ENCODE measurements at regions not wholly inside any gene's neighbourhood (a gene's known extent, or its start where the extent isn't known, plus 50 kb on each side); places are given as distances from the start of the nearest gene placed in this dataset.
"Not testable (repeated sequence)": the region's sequence is repeated elsewhere in the genome, so short reads cannot be mapped to it uniquely, and the experiment has no call there.

- no peak for DNase-seq
- no peaks in the 10 kb centered on the region for H3K4me1 Mint-ChIP-seq
- peaks cover 15% of the 10 kb centered on the region for H3K9me3 Mint-ChIP-seq
- H3K27ac Mint-ChIP-seq = no peak overlapping the region
- ChIA-PET POLR2A (no interaction called here), CTCF (no interaction called here)
- no peaks in the 10 kb centered on the region for H3K27me3 Mint-ChIP-seq
- H3K4me3 Mint-ChIP-seq = no peak overlapping the region
- no peaks in the 10 kb centered on the region for H3K36me3 Mint-ChIP-seq (ENCODE audit: low read depth)
Observed at GRCh38 chr4:188370777-188371176, 231.5 kb downstream of the TRIML1 start.

GRCh38 chr4:188372058-188372457, 232.8 kb downstream of the TRIML1 start:
- Mint-ChIP-seq H3K36me3 (ENCODE audit: low read depth) (no peaks in the 10 kb centered on the region), H3K27ac (no peak overlapping the region), H3K4me3 (no peak overlapping the region), H3K9me3 (peaks cover 19% of the 10 kb centered on the region), H3K4me1 (no peaks in the 10 kb centered on the region), H3K27me3 (no peaks in the 10 kb centered on the region)
- POLR2A ChIA-PET = no interaction called here
- DNase-seq = no peak
- CTCF ChIA-PET = no interaction called here

- Mint-ChIP-seq H3K36me3 (ENCODE audit: low read depth) (no peaks in the 10 kb centered on the region), H3K27ac (no peak overlapping the region), H3K4me3 (no peak overlapping the region), H3K27me3 (no peaks in the 10 kb centered on the region), H3K4me1 (no peaks in the 10 kb centered on the region), H3K9me3 (peaks cover 19% of the 10 kb centered on the region)
- no peak for DNase-seq
- POLR2A ChIA-PET = no interaction called here
- CTCF ChIA-PET = no interaction called here
Observed at GRCh38 chr4:188372829-188373228, 233.6 kb downstream of the TRIML1 start.

- H3K27ac Mint-ChIP-seq = no peak overlapping the region
- POLR2A ChIA-PET = no interaction called here
- no peak overlapping the region for H3K4me3 Mint-ChIP-seq
- no peak for DNase-seq
- no peaks in the 10 kb centered on the region for H3K4me1 Mint-ChIP-seq
- H3K36me3 Mint-ChIP-seq (ENCODE audit: low read depth) = no peaks in the 10 kb centered on the region
- H3K27me3 Mint-ChIP-seq = no peaks in the 10 kb centered on the region
- peaks cover 26% of the 10 kb centered on the region for H3K9me3 Mint-ChIP-seq
- CTCF ChIA-PET = no interaction called here
Observed at GRCh38 chr4:188374871-188375270, 235.6 kb downstream of the TRIML1 start.

GRCh38 chr4:188377816-188378215, 238.6 kb downstream of the TRIML1 start:
- Mint-ChIP-seq H3K4me1 (no peaks in the 10 kb centered on the region), H3K4me3 (no peak overlapping the region), H3K27me3 (no peaks in the 10 kb centered on the region), H3K9me3 (peaks cover 27% of the 10 kb centered on the region), H3K36me3 (ENCODE audit: low read depth) (no peaks in the 10 kb centered on the region), H3K27ac (no peak overlapping the region)
- CTCF ChIA-PET = no interaction called here
- DNase-seq = no peak
- POLR2A ChIA-PET = no interaction called here

GRCh38 chr4:188383180-188383579, 243.9 kb downstream of the TRIML1 start:
- CTCF ChIA-PET = no interaction called here
- Mint-ChIP-seq H3K9me3 (peaks cover 12% of the 10 kb centered on the region), H3K27me3 (no peaks in the 10 kb centered on the region), H3K4me3 (no peak overlapping the region), H3K27ac (no peak overlapping the region), H3K4me1 (no peaks in the 10 kb centered on the region), H3K36me3 (ENCODE audit: low read depth) (no peaks in the 10 kb centered on the region)
- POLR2A ChIA-PET = no interaction called here
- DNase-seq = no peak

- DNase-seq = no peak
- Mint-ChIP-seq H3K27ac (no peak overlapping the region), H3K9me3 (peaks cover 13% of the 10 kb centered on the region), H3K36me3 (ENCODE audit: low read depth) (no peaks in the 10 kb centered on the region), H3K4me1 (no peaks in the 10 kb centered on the region), H3K4me3 (no peak overlapping the region), H3K27me3 (no peaks in the 10 kb centered on the region)
- ChIA-PET CTCF (no interaction called here), POLR2A (no interaction called here)
Observed at GRCh38 chr4:188387179-188387791, 248.0 kb downstream of the TRIML1 start.

GRCh38 chr4:188391349-188391748, 252.1 kb downstream of the TRIML1 start:
- peaks cover 18% of the 10 kb centered on the region for H3K9me3 Mint-ChIP-seq
- DNase-seq; H3K4me1 Mint-ChIP-seq; POLR2A ChIA-PET; H3K4me3 Mint-ChIP-seq; H3K27ac Mint-ChIP-seq; H3K36me3 Mint-ChIP-seq (ENCODE audit: low read depth); H3K27me3 Mint-ChIP-seq; CTCF ChIA-PET: not testable (repeated sequence)

- Mint-ChIP-seq H3K27ac (no peak overlapping the region), H3K9me3 (peaks cover 12% of the 10 kb centered on the region), H3K27me3 (no peaks in the 10 kb centered on the region), H3K36me3 (ENCODE audit: low read depth) (no peaks in the 10 kb centered on the region), H3K4me3 (no peak overlapping the region), H3K4me1 (no peaks in the 10 kb centered on the region)
- DNase-seq = no peak
- CTCF ChIA-PET = no interaction called here
- POLR2A ChIA-PET = no interaction called here
Observed at GRCh38 chr4:188396037-188396436, 256.8 kb downstream of the TRIML1 start.

- Mint-ChIP-seq H3K36me3 (ENCODE audit: low read depth) (no peaks in the 10 kb centered on the region), H3K4me3 (no peak overlapping the region), H3K9me3 (peaks cover 11% of the 10 kb centered on the region), H3K27ac (no peak overlapping the region), H3K27me3 (no peaks in the 10 kb centered on the region), H3K4me1 (no peaks in the 10 kb centered on the region)
- ChIA-PET POLR2A (no interaction called here), CTCF (no interaction called here)
- no peak for DNase-seq
Observed at GRCh38 chr4:188399834-188400233, 260.6 kb downstream of the TRIML1 start.

GRCh38 chr4:188400451-188400850, 261.2 kb downstream of the TRIML1 start:
- ChIA-PET CTCF (no interaction called here), POLR2A (no interaction called here)
- no peak for DNase-seq
- Mint-ChIP-seq H3K4me3 (no peak overlapping the region), H3K36me3 (ENCODE audit: low read depth) (no peaks in the 10 kb centered on the region), H3K4me1 (no peaks in the 10 kb centered on the region), H3K9me3 (peaks cover 13% of the 10 kb centered on the region), H3K27ac (no peak overlapping the region), H3K27me3 (no peaks in the 10 kb centered on the region)

- DNase-seq = no peak
- H3K27ac Mint-ChIP-seq = no peak overlapping the region
- H3K36me3 Mint-ChIP-seq (ENCODE audit: low read depth) = no peaks in the 10 kb centered on the region
- CTCF ChIA-PET = no interaction called here
- peaks cover 11% of the 10 kb centered on the region for H3K9me3 Mint-ChIP-seq
- no peaks in the 10 kb centered on the region for H3K4me1 Mint-ChIP-seq
- POLR2A ChIA-PET = no interaction called here
- H3K27me3 Mint-ChIP-seq = no peaks in the 10 kb centered on the region
- no peak overlapping the region for H3K4me3 Mint-ChIP-seq
Observed at GRCh38 chr4:188403272-188403671, 264.0 kb downstream of the TRIML1 start.

GRCh38 chr4:188405071-188405835, 266.0 kb downstream of the TRIML1 start:
- peaks cover 11% of the 10 kb centered on the region for H3K9me3 Mint-ChIP-seq
- POLR2A ChIA-PET; CTCF ChIA-PET; H3K27me3 Mint-ChIP-seq; DNase-seq; H3K36me3 Mint-ChIP-seq (ENCODE audit: low read depth); H3K27ac Mint-ChIP-seq; H3K4me3 Mint-ChIP-seq; H3K4me1 Mint-ChIP-seq: not testable (repeated sequence)

GRCh38 chr4:188408244-188409030, 269.2 kb downstream of the TRIML1 start:
- DNase-seq = no peak
- no peaks in the 10 kb centered on the region for H3K27me3 Mint-ChIP-seq
- ChIA-PET POLR2A (no interaction called here), CTCF (no interaction called here)
- peaks cover 17% of the 10 kb centered on the region for H3K9me3 Mint-ChIP-seq
- no peaks in the 10 kb centered on the region for H3K4me1 Mint-ChIP-seq
- no peak overlapping the region for H3K27ac Mint-ChIP-seq
- H3K4me3 Mint-ChIP-seq = no peak overlapping the region
- H3K36me3 Mint-ChIP-seq (ENCODE audit: low read depth) = no peaks in the 10 kb centered on the region

Data from activated CD4-positive, alpha-beta memory T cell treated with anti-CD3 and anti-CD28 coated beads, Interleukin-2, amount 10 ng/mL, durations not matched to agents 7 days and 5 days (primary cell).